NCI-H82 treated with DMSO at 0.1 percent for 48 hours (cell line): ENCODE measurements at regions not wholly inside any gene's neighbourhood (a gene's known extent, or its start where the extent isn't known, plus 50 kb on each side); places are given as distances from the start of the nearest gene placed in this dataset.
"Not testable (repeated sequence)": the region's sequence is repeated elsewhere in the genome, so short reads cannot be mapped to it uniquely, and the experiment has no call there.

Experiments
- DNase-seq: peaks from one replicate; lab custom pipeline; 2025; ENCODE audit not compliant: unreplicated experiment; lab: John Stamatoyannopoulos, UW

DNA sequence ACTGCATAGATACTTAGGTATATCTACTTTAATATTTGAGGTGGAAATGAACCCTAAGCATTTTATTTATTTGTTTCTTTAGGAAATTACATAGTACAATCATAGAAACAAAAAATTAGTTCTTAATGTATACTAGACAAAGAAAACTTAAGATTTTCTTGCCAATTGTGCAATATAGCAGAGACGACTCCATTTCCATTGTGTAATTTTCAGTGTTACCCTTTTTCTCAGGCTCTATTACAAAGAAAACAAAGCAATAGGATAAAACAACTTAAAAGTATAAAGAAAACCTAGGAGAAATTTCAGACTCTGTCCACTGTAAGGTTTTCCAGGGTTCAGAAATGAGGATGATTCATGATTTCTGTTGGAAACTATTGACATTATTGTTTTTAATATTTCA is 89.0 kb upstream of the SERTAD2 start:
- DNase-seq: no peak

DNA sequence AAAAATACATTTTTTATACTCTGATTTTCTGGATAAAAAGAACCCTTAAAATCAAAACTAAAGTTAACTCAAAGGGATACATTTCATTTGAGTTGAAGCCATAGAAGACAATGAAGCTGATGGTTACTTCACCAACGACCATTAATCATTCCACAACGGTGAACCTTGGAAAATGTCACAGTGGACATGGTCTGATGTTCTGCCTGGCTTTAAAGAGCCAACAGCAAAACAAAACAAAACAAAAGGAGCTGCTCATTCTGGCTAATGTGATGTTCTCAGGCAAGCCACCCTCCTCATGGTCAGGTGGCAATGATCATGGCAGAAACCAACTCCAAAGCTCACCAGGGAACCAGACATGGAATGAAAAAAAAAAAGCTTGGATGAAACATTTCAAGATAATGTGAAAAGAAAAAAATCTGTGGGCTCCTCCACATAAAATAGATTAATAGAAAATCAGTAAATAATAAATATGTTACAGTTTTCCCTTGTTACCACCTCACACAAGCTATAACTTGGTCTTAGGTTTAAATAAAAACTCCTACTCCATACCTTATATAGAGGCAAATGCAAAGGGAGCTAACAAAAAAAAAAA is 90.1 kb upstream of the SERTAD2 start:
- no peak for DNase-seq

DNA sequence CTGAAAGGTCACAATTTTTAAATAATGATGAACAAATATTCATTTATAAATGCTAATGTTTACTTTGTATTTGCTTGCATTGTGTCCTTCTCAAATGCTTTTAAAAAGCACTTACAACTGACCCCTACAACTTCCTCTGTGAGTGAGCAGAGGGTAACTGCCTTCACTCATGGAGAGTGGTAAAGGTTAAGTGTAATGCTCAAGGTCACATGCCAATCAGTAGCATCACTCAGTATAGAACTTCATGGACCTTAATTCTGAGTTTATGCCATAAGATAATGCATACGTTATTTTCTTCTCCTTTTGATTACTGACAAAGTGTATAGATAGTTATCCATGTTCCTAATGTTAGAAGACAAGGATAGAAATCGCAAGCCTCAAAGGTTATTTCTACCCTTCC is 91.8 kb upstream of the SERTAD2 start:
- DNase-seq: no peak

DNA sequence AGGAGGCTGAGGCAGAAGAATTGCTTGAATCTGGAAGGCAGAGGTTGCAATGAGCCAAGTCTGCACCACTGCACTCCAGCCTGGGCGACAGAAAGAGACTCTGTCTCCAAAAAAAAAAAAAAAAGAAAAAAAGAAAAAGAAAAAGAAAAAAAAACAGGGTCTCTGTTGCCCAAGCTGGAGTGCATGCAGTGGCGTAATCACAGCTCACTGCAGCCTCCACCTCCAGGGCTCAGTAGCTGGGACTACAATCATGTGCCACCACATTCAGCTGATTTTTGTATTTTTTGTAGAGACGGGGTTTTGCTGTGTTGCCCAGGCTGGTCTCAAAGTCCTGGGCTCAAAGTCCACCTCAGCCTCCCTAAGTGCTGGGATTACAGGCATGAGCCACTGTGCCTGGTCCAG is 94.0 kb upstream of the SERTAD2 start:
- not testable (repeated sequence) for DNase-seq

DNA sequence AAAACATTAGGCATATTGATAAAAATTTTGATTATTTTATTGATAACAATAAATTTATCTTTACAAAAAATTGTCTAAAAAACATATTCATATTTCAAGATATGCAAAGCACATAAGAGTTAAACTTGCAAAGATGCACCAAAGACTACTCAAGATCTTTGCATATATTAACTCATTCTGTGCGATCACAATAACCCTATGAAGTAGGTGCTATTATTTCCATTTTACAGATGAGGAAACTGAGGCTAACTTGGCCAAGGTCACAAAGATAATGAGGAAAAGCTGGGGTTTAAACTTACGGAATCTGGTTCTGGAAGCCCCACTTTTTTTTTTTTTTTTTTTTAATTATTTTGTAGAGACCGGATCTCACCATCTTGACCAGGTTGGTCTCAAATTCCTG is 94.4 kb upstream of the SERTAD2 start:
- no peak for DNase-seq

DNA sequence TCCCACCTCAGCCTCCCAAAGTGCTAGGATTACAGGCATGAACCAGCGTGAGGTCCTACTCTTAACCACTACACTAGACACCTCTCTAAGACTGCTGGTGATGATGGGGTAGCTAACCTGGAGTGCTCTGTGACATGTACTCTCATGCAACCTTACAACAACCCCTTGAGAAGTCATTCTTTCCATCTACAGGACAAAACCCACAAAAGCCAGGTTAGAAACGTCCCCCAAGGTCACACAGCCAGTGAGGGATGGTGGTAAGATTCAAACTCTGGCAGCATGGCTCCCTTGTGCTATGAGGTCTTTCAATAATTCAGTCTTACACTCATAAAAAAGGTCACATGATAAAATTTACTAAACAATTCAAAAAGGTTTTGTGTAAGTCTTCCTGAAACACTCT is 94.8 kb upstream of the SERTAD2 start:
- DNase-seq: no peak

DNA sequence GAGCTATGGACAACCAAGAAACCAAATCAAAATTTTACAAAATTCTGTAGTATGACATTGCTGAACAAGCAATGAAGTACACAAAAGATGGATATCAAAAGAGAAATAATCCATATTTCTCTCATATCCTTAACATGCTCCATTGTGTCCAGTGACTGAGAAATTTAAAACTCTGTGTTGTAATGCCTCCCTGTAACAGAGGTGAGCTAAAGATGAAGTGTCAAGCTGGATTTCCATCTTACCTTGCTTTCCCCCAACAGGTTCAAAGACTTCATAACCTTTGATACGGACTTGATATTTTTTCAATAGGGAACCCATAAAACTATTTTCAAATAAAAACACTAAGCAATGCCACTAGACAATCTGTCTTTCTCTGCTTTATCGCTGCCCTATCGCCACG is 95.7 kb upstream of the SERTAD2 start:
- peak; percentile 15 for DNase-seq

DNA sequence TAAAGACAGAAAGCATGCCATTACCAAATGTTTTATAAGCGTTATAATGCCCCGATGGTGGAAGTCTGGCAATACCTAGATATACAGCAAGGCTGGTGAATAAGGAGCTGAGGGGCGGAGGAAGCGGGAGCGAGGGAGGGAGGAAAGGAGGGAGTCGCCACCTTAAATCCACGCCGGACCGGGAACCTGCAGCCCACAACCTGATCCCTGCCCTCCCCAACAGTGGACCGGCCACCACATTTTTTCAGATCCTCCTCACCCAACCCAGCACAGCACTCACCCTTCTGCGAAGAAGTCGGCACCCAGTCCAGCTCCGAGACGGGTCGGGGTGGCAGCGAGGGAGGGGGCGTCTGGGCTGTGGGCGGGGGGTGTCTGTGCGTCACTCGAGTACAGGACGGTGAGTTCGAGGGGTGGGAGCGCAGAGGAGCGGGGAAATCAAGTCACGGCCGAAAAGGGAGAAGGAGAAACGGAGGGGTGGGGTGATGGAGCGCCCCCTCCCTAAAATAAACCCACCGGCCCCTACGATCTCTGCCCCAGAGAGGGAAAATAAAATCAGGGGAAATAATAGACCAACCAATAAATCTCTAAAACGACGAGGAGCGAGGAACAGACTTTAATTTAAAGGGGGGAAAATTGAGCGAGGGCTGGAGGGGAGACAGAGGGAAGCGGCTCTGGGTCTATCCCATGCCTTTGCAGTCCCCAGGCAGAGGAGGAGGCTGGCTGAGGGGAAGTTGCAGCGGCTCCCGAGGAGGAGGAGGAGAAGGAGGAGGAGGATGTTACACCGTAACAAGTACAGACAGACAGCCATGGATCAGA is 96.5 kb upstream of the SERTAD2 start:
- DNase-seq: peak; percentile 27

DNA sequence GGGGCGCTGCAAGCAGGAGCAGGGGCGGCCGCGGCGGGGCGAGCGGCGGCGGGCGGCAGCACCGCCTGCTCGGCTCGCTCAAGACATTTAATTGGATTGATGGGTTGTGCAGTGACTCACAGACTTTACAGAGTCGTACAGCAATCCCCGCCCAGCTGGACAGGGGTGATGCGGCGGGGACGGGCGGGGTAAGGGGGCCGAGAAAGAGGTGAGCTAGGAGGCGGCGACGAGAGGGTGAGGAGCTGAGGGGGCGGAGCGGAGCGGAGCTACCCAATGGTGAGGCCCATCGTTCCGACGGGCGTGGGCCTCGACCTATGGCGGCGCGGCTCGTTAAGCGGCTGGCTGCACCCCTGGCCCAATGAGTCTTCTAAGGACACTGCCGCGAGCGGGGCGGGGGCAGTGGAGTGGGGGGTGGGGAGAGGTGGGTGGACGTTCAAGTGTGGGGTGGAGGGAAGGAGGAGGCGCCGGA is 97.1 kb upstream of the SERTAD2 start:
- peak; percentile 97 for DNase-seq

DNA sequence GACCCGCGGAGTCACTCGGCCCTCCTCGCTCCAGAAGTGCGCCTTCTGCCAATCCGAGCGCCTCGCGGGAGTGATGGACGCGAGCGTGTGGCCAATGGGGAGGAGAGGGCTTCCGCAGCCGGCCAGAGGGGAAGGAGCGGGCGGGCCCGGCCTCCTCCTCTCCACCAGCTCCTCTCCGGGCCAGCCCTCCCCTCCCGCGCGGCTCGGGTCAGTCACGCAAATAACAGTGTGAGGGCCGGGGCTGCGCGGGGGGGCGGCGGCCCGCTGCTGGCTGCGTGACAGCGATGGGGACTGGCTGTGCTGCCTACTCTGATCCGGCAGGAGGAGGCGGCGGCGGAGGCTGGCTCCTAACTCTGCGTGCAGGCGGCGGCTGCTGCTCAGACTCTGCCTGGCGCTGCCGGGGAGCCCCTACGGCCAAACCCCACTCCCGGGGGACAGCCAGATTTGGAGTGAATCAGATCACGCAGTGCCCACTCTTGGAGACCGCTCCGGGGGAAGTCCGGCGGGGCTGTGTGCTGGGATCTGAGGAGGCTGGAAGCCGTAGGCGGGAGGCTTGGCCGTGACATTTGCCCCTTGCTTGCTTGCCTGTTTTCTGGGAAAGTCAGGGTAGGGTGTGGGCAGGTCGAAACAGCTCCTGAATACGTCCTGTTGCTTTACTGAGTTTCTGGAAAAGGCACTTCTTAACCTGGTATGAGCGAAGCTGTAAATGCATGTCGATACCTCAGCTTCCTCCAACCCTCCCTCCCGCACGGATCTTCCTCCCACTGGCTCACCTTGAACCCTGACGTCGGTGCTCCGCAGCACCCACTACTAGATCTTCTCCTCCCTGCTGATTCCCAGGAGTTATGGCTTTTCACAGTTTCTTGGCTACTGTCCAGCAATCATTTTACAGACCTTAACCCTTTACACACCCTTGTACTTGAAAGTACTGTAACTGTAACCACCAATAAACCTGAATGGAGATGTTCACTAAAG is 97.9 kb upstream of the SERTAD2 start:
- DNase-seq: peak; percentile 73

DNA sequence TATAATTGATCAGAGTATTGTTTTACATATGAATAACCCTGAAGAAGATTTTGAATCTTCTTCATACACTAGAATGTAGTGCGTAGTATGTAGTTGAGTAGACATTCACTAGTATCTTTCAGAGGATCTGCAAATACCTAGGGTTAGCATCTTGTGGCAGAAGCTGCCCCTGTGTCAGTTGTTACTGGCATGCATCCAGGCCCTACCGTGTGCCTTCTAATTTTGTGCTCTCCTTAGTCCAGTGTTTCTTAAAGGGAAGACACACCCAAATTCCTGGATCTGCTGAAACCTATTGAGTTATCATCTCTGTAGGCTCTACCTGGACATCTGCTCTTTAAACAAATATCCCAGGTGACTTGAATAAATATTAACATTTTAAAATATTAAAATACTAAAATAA is 99.7 kb upstream of the SERTAD2 start:
- no peak for DNase-seq

DNA sequence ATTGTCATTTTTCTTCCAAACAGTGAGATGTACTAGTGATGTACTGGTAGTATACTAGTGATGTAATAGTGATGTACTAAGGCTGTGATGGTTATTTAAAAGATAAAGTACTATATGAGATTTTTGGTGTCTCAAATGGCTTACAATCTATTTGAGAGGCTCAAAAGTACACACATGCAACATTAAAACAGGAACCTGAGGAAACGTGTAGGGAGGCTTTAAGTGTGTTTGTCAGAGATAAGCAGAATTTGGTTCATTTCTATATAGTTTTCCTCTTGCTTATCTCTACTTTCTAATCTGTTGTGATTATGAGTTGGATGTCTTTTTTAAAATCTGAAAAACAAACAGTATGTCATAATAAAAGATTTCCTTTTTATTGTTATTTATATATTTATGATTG is 100.9 kb upstream of the SERTAD2 start:
- no peak for DNase-seq

DNA sequence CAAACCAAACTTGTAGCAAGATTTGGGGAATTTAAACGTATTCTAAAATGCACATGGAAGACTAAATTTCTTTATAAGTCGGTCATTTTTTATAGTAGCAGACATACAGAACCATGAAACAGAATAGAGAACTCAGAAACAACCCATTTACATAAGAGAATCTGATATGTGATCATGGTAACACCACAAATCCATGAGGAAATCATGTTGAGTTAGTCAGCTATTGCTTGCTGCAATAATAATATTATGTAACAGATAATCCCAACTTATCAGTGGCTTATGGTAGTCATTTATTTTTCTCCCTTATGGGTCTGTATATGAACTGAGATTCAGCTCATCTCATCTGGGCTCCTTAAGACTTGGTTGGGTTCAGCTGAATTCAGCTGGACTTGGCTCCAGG is 103.4 kb upstream of the SERTAD2 start:
- no peak for DNase-seq

DNA sequence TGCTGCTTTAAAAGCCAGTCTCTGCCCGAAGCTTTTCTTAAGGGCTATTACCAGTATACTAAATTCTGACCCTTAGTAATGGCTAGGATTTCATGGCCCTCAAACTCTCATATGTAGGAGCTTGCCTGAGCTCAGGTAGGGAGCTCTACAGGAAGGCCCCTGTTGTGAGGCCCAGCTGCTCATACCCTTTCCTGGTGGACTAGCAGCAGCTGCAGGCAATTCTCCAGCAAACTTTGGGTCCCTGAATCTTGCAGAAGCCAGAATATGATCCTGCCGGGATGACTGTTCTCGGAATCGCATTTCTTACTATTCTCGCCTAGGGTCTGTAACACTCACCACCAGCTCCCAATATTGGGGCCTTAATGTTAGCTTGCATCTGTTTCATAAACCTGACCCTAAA is 106.4 kb upstream of the SERTAD2 start:
- no peak for DNase-seq

DNA sequence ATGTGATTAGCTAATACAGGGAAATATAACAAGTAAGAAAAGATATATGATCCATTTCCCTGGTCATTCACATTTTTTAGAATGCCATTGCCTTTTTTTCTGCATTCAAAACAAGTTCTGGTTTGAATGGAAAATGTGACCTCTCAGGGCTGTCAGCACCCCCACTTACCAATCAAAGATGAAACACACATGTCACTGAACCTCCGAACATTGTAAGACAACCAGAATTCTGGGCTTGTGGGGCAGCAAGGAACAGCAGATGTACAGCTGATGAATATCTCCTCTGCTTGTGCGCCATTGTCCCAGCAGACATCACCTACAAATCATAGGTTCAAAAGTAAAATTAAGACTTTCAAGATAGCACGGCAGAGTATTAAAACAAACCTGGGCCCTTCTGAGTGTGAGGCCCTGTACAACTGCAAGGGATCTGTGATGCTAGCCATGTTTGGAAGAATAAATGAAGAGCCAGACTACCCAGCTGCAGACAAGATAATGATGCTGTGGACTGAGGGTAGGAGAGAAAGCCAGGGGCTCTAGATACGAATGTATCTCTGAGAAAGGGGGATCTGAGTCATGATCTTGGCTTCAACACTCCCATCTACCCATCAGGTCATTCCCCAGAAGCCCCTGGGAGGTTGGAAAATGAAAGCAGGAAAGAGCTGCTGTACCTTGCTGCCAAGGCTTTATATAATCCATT is 108.7 kb upstream of the SERTAD2 start:
- DNase-seq: no peak

DNA sequence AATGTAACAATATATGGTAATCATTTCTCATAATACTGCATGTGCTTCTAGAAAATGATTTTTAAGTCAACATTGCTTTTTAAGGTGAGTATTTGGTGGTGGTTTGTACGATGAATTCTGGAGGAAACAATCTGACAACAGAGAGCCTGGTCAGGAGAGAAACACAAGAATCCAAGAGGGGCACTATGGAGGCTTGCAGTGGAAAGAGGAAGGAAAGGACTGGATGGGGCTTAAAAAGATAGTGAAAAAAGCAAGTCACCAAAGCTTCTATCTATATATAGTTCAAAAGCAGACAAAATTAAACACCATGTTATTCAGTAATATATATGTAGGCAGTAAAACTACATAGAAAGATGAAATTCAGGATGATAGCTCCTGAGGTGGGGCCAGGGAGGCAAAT is 109.4 kb upstream of the SERTAD2 start:
- no peak for DNase-seq

DNA sequence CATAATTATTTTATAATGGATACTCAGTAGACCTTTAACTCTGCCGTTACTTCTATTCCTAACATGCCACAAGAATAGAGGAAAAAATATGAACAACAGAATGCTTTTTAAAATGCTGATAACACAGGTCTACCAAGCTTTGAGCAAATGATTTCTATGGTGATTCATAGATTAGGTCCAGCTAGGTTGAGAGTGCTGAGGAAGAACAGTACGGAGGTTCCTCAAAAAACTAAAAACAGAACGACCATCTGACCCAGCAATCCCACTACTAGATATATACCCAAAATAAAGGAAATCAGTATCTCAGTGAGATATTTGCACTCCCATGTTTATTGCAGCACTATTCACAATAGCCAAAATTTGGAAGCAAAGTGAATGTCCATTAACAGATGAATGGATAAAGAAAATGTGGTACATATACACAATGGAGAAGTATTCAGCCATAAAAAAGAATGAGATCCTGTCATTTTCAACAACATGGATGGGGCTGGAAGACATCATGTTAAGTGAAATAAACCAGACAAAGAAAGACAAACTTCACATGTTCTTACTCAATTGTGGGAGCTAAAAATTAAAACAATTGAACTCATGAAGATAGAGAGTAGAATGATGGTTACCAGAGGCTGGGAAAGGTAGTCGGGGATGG is 111.6 kb upstream of the SERTAD2 start:
- no peak for DNase-seq

DNA sequence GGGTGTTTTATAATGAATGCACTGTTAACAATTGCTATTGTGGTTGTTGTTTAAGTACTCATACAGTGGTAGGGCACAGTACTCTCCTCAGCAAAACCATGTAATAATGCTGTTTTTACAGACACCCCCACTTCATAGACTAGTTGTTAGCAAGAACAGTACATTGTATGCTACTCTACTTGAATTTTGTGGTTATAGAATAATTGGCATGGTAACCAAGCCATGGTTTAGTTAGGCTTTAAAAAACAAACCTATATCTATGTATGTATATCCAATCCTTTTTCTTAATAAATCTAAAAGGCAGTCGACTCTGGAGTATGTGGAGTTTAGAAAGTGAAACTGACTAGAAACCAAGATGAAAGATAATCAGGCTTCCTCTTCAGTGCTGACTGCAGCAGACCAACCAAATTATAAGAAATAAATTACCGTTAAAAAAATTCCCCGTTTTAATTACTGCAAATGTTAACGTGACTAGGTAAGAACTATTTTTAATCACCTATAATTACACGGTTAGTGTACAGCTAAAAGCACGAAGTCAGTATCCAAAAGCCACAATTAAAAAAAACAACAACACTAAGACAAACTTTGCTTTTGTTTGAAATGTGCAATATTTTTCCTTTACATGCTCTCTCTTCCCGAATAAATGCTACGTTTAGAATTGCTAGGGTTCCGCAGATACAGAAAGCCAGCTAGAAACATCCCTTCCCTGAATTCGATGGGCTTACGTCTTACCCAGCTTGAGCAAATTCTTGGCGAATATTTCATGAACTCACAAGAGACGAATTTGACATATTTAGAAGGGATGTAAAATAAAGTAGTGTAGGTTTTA is 113.3 kb upstream of the SERTAD2 start:
- no peak for DNase-seq

DNA sequence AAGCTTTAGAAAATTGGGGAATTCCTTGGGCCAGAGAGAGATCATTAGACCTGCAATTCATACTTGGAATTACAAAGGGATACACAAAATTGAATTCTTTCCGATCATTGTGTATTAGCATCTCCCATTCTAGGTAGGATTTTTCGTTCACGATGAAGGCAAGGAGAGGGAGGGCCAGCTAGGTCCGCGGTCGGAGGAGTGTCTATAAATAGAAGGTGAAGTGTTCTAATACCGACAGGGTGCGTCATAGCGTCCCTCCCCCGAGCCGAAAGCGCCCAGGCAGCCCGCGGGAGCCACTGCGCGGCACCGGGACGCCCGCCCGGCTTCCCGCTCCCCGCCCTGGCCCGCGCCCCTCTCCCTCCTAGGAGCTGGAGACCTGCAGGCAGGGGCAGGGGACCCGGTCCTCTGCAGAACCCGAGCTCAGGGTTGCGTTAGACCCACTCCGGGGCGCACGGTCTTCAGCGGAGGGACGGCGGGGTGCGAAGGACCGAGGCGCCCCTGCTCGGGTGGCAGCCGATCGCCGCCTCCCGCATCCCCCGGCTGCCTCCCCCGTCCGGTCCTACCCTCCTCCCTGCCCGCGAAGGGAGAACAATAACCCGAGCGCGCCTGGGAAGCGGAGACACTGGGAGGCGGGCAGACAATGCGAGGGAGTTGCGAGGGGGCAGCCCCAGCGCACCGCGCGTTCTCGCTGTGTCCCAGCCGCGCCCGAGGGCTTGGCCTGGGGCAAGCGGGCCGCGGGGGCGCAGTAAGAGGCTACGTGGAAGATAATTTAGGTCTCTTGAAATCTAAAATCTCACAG is 114.2 kb upstream of the SERTAD2 start:
- DNase-seq: peak; percentile 68
